Fibroblast of lung (primary cell): ENCODE measurements at regions not wholly inside any gene's neighbourhood (a gene's known extent, or its start where the extent isn't known, plus 50 kb on each side); places are given as distances from the start of the nearest gene placed in this dataset.

Experiments used
- EZH2 ChIP-seq: IDR thresholded peaks from 2 replicates; pipeline ENCODE4 v1.5.1; 2012; ENCODE audit warnings: low read length, control low read depth, mild to moderate bottlenecking; ENCODE audit errors: missing control alignments
- TF ChIP-seq, protein P1 (sequence below), 2 donors: IDR thresholded peaks in 1 of 2; conservative IDR thresholded peaks in 1 of 2; 1 replicate in 1 of 2; 2 replicates in 1 of 2; pipeline ENCODE4 v1.5.1; 2011 to 2012; ENCODE audit warnings: low read length in 2 of 2, control low read depth in 1 of 2, inconsistent platforms in 1 of 2, low read depth in 1 of 2, mild to moderate bottlenecking in 1 of 2

DNA sequence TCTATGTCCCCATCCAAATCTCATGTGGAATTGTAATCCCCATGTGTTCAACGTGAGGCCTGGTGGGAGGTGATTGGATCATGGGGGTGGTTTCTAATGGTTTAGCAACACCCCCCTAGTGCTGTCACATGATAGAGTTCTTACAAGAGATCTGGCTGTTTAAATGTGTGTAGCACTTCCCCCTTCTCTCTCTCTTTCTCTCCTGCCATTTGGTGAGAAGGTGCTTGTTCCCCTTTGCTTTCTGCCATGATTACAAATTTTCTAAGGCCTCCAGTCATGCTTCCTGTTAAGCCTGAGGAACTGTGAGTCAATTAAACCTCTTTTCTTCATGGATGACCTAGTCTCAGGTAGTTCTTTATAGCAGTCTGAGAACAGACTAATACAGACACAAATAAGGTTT lies 165.4 kb downstream of the OGFRL1 start:
- no peak for TF ChIP-seq EZH2
- TF ChIP-seq, protein P1, sequence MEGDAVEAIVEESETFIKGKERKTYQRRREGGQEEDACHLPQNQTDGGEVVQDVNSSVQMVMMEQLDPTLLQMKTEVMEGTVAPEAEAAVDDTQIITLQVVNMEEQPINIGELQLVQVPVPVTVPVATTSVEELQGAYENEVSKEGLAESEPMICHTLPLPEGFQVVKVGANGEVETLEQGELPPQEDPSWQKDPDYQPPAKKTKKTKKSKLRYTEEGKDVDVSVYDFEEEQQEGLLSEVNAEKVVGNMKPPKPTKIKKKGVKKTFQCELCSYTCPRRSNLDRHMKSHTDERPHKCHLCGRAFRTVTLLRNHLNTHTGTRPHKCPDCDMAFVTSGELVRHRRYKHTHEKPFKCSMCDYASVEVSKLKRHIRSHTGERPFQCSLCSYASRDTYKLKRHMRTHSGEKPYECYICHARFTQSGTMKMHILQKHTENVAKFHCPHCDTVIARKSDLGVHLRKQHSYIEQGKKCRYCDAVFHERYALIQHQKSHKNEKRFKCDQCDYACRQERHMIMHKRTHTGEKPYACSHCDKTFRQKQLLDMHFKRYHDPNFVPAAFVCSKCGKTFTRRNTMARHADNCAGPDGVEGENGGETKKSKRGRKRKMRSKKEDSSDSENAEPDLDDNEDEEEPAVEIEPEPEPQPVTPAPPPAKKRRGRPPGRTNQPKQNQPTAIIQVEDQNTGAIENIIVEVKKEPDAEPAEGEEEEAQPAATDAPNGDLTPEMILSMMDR (conservative IDR thresholded peaks at IDR 0.05 in 1 of 2, IDR thresholded peaks at IDR 0.05 in 1 of 2; ENCODE audit: low read depth in 1 of 2, low read length in 2 of 2), result no peak
